ENCODE measurements at regions not wholly inside any gene's neighbourhood (a gene's known extent, or its start where the extent isn't known, plus 50 kb on each side); places are given as distances from the start of the nearest gene placed in this dataset.

DNA sequence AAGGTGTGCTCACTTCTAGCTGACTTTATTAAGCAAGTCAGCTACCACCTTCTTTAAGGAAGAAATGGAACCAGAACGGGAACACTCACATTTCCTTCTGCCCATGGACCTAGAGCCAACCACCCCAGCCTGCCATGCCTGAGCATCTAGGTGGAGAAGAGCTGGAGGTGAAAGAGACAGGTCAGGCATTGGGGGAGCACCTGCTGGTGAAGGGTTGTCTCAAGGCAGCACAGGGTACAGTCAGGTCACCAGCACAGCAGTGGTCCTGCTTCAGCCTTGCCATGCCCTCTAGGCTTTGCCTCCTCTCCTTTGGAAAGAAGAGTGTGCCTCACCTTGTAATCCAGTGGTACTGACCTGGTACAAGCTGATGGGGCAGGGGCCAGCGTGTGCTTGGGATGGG, 107.9 kb downstream of the KCNF1 start:
- Mint-ChIP-seq H3K4me1 (ENCODE audit: low read depth) (no peaks in the 10 kb centered on the region), H3K27me3 (peaks cover 8% of the 10 kb centered on the region), H3K4me3 (no peak overlapping the region), H3K9me3 (no peaks in the 10 kb centered on the region), H3K27ac (no peak overlapping the region), H3K36me3 (ENCODE audit: low read depth) (no peaks in the 10 kb centered on the region)
- DNase-seq, result no peak
- ATAC-seq, result no peak
- intact Hi-C loops (cut with micrococcal nuclease), result no loop called here
- CTCF ChIA-PET, result no interaction called here
- TF ChIP-seq, protein P1, sequence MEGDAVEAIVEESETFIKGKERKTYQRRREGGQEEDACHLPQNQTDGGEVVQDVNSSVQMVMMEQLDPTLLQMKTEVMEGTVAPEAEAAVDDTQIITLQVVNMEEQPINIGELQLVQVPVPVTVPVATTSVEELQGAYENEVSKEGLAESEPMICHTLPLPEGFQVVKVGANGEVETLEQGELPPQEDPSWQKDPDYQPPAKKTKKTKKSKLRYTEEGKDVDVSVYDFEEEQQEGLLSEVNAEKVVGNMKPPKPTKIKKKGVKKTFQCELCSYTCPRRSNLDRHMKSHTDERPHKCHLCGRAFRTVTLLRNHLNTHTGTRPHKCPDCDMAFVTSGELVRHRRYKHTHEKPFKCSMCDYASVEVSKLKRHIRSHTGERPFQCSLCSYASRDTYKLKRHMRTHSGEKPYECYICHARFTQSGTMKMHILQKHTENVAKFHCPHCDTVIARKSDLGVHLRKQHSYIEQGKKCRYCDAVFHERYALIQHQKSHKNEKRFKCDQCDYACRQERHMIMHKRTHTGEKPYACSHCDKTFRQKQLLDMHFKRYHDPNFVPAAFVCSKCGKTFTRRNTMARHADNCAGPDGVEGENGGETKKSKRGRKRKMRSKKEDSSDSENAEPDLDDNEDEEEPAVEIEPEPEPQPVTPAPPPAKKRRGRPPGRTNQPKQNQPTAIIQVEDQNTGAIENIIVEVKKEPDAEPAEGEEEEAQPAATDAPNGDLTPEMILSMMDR (IDR thresholded peaks at IDR 0.05), result no peak
- POLR2A ChIA-PET, result no interaction called here

GRCh38 chr2:11022064-11022463, 110.3 kb downstream of the KCNF1 start:
- no peak for ATAC-seq
- Mint-ChIP-seq H3K4me3 (no peak overlapping the region), H3K4me1 (ENCODE audit: low read depth) (no peaks in the 10 kb centered on the region), H3K36me3 (ENCODE audit: low read depth) (no peaks in the 10 kb centered on the region), H3K9me3 (no peaks in the 10 kb centered on the region), H3K27ac (no peak overlapping the region), H3K27me3 (peaks cover 5% of the 10 kb centered on the region)
- intact Hi-C loops (cut with micrococcal nuclease), result no loop called here
- POLR2A ChIA-PET, result no interaction called here
- TF ChIP-seq, protein P1 (IDR thresholded peaks at IDR 0.05), result no peak
- no peak for DNase-seq
- CTCF ChIA-PET, result interaction anchor here (0.8 to 1.1 kb wide), 2 partner anchors 102 to 187 kb away, joined by 3 to 4 read pairs; no protein-coding TSS in a partner anchor

- intact Hi-C loops (cut with micrococcal nuclease), result no loop called here
These were observed 111.0 kb downstream of the KCNF1 start for GRCh38 chr2:11022591-11023273.

DNA sequence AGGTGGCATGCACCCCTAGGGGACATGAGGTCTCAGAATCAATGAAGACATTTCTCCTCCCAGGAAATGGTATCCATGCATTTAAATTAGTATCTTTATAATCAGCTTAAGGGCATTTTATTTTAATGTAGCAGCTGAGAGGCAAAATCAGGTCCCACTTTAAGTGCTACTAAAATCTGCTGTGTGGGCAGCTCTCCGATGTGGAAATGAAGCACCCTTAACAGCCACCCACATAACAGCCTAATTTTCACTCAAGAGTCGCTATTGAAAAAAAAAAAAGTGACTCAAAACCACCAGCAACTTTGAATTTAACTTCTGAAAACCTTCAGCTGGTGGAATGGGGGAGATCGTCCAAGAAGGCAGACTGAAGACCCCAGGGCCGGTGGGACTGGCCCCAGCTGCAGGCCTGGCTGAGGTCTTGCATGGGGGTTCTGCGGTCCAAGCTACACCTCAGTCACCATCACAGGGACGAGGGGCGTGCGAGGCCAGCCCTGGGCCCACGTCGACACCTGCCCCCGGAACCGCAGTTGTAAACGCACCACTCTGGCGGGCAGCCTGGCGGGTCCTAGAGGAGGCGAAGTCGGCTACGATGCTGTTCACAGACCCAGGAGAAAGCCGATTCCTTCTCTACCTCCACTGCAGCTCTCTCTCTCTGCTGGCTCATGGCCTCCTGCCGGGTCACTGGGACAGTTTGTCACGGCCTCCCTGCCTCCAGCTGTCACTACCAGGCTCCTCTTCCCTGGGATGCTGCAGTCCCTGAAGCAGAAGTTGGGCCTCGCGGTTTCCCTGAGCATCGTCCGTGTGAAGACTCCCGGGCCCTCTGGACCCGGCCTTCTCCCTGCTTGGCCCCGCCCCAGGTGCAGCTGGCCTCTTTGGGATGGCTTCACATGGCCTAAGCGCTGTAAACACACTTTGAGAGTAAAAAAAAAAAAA, 111.9 kb downstream of the KCNF1 start:
- H3K27me3 Mint-ChIP-seq, result peaks cover 1% of the 10 kb centered on the region
- H3K27ac Mint-ChIP-seq, result no peak overlapping the region
- DNase-seq (no peak), ATAC-seq (no peak)
- TF ChIP-seq, protein P1 (IDR thresholded peaks at IDR 0.05), result no peak
- CTCF ChIA-PET, result no interaction called here
- H3K9me3 Mint-ChIP-seq, result no peaks in the 10 kb centered on the region
- POLR2A ChIA-PET, result no interaction called here
- H3K36me3 Mint-ChIP-seq (ENCODE audit: low read depth), result no peaks in the 10 kb centered on the region
- H3K4me3 Mint-ChIP-seq, result no peak overlapping the region
- intact Hi-C loops (cut with micrococcal nuclease), result no loop called here
- no peaks in the 10 kb centered on the region for H3K4me1 Mint-ChIP-seq (ENCODE audit: low read depth)

More at GRCh38 chr2:11022591-11023273, 111.0 kb downstream of the KCNF1 start:
- TF ChIP-seq, protein P1 (IDR thresholded peaks at IDR 0.05), result no peak
- Mint-ChIP-seq H3K27me3 (peaks cover 3% of the 10 kb centered on the region), H3K27ac (no peak overlapping the region), H3K4me1 (ENCODE audit: low read depth) (no peaks in the 10 kb centered on the region), H3K4me3 (no peak overlapping the region), H3K36me3 (ENCODE audit: low read depth) (no peaks in the 10 kb centered on the region), H3K9me3 (no peaks in the 10 kb centered on the region)
- DNase-seq (no peak), ATAC-seq (no peak)
- POLR2A ChIA-PET, result no interaction called here
- CTCF ChIA-PET, result interaction anchor here (0.8 kb wide), 1 partner anchor 102 kb away, joined by 4 read pairs; no protein-coding TSS in a partner anchor

- ChIA-PET CTCF (no interaction called here), POLR2A (no interaction called here)
- no peak overlapping the region for H3K27ac Mint-ChIP-seq
- intact Hi-C loops (cut with micrococcal nuclease), result no loop called here
- no peak overlapping the region for H3K4me3 Mint-ChIP-seq
- H3K27me3 Mint-ChIP-seq, result peaks cover 1% of the 10 kb centered on the region
- no peaks in the 10 kb centered on the region for H3K4me1 Mint-ChIP-seq (ENCODE audit: low read depth)
- DNase-seq (no peak), ATAC-seq (no peak)
- no peaks in the 10 kb centered on the region for H3K36me3 Mint-ChIP-seq (ENCODE audit: low read depth)
- TF ChIP-seq, protein P1 (IDR thresholded peaks at IDR 0.05), result no peak
- no peaks in the 10 kb centered on the region for H3K9me3 Mint-ChIP-seq
These were observed 112.5 kb downstream of the KCNF1 start for GRCh38 chr2:11024259-11024645.

All from activated CD8-positive, alpha-beta T cell treated with anti-CD3 and anti-CD28 coated beads for 36 hours (primary cell).